ENCODE measurements at regions not wholly inside any gene's neighbourhood (a gene's known extent, or its start where the extent isn't known, plus 50 kb on each side); places are given as distances from the start of the nearest gene placed in this dataset.

DNA sequence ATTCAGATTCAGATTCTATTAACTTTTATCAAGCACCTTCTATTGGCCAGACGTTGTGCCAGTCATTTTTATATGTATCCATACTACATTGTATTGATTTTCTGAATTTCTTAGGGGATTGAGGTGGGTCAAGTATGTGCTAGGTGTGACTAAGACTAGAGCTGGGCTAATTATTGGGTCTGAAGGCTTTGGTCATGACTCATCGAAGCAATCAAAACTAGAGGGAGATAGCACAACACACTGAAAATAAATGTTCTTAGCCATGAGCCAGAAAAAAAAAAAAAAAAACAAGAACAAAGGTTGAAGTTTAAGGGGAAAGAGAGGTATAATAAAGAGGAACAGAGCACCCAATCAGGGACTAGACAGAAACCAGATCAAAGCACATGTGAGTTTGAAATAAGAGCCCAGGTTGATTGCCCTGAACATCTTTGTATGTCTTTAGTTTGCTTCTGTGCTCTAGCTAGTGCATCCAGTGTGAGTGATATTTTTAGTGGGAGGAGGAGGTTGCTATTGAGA is 171.6 kb upstream of the FOXP2 start:
- H3K9me3 ChIP-seq (ENCODE audit: control insufficient read depth in 4 of 4, low read length in 3 of 4): no peaks in the 10 kb centered on the region
- H3K4me1 ChIP-seq (ENCODE audit: control insufficient read depth in 4 of 4, insufficient read depth in 4 of 4, low read length in 3 of 4): peaks cover 0 to 4% (median 1%) of the 10 kb centered on the region in 4 donors
- no peak for TF ChIP-seq YY1 (IDR thresholded peaks at IDR 0.05)
- no peak for TF ChIP-seq TAF1 (conservative IDR thresholded peaks at IDR 0.05)
- no peak for TF ChIP-seq HNF4A (conservative IDR thresholded peaks at IDR 0.05)
- no peak for TF ChIP-seq RXRA (IDR thresholded peaks at IDR 0.05)
- TF ChIP-seq FOXA1 (IDR thresholded peaks at IDR 0.05): no peak
- TF ChIP-seq, protein P1, sequence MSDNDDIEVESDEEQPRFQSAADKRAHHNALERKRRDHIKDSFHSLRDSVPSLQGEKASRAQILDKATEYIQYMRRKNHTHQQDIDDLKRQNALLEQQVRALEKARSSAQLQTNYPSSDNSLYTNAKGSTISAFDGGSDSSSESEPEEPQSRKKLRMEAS (IDR thresholded peaks at IDR 0.05): no peak
- no peak for TF ChIP-seq SP1 (IDR thresholded peaks at IDR 0.05)
- no peak for TF ChIP-seq JUND (IDR thresholded peaks at IDR 0.05)
- TF ChIP-seq, protein P2, sequence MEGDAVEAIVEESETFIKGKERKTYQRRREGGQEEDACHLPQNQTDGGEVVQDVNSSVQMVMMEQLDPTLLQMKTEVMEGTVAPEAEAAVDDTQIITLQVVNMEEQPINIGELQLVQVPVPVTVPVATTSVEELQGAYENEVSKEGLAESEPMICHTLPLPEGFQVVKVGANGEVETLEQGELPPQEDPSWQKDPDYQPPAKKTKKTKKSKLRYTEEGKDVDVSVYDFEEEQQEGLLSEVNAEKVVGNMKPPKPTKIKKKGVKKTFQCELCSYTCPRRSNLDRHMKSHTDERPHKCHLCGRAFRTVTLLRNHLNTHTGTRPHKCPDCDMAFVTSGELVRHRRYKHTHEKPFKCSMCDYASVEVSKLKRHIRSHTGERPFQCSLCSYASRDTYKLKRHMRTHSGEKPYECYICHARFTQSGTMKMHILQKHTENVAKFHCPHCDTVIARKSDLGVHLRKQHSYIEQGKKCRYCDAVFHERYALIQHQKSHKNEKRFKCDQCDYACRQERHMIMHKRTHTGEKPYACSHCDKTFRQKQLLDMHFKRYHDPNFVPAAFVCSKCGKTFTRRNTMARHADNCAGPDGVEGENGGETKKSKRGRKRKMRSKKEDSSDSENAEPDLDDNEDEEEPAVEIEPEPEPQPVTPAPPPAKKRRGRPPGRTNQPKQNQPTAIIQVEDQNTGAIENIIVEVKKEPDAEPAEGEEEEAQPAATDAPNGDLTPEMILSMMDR (IDR thresholded peaks at IDR 0.05; ENCODE audit: low read depth, low read length, missing input control): no peak
- TF ChIP-seq ZBTB33 (IDR thresholded peaks at IDR 0.05): no peak
- TF ChIP-seq RAD21 (IDR thresholded peaks at IDR 0.05): no peak
- TF ChIP-seq HNF4G (IDR thresholded peaks at IDR 0.05): no peak
- TF ChIP-seq REST (IDR thresholded peaks at IDR 0.05): no peak
- H3K4me3 ChIP-seq (ENCODE audit: low read depth in 1 of 3, low read length in 3 of 3): no peak overlapping the region
- H3K27ac ChIP-seq (ENCODE audit: low read depth in 1 of 2, low read length in 2 of 2): no peak overlapping the region
- DNase-seq (ENCODE audit: low spot score): no peak
- H3K27me3 ChIP-seq (ENCODE audit: control insufficient read depth in 4 of 4, insufficient read depth in 4 of 4, low read length in 3 of 4): no peaks in the 10 kb centered on the region
- no peaks in the 10 kb centered on the region for H3K36me3 ChIP-seq (ENCODE audit: control insufficient read depth in 4 of 4, insufficient read depth in 3 of 4, low read depth in 1 of 4, low read length in 3 of 4)
- WGBS: 62% methylated on average over 2 of the region's 2 CpGs
- no peak overlapping the region for H3K9ac ChIP-seq (ENCODE audit: low read depth in 1 of 2, low read length in 2 of 2)

DNA sequence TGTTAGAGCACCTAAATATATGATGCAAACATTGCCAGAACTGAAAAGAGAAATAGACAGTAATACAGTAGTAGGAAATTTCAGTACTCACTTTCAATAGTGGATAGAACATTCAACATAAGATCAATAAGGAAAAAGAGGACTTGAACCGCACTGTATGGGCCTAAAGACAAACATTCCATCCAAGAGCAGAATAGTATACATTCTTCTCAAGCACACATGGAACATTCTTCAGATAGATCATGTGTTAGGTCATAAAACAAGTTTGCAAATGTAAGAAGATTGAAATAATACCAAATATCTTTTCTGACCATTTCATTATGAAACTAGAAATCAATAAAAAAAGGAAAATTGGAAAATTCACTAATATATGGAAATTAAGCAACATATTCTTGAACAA is 185.4 kb upstream of the FOXP2 start:
- Histone ChIP-seq H3K36me3 (ENCODE audit: control insufficient read depth in 4 of 4, insufficient read depth in 3 of 4, low read depth in 1 of 4, low read length in 3 of 4) (no peaks in the 10 kb centered on the region), H3K9ac (ENCODE audit: low read depth in 1 of 2, low read length in 2 of 2) (no peak overlapping the region), H3K9me3 (ENCODE audit: control insufficient read depth in 4 of 4, low read length in 3 of 4) (no peaks in the 10 kb centered on the region), H3K27me3 (ENCODE audit: control insufficient read depth in 4 of 4, insufficient read depth in 4 of 4, low read length in 3 of 4) (no peaks in the 10 kb centered on the region), H3K4me3 (ENCODE audit: low read depth in 1 of 3, low read length in 3 of 3) (no peak overlapping the region), H3K4me1 (ENCODE audit: control insufficient read depth in 4 of 4, insufficient read depth in 4 of 4, low read length in 3 of 4) (no peaks in the 10 kb centered on the region), H3K27ac (ENCODE audit: low read depth in 1 of 2, low read length in 2 of 2) (no peak overlapping the region)
- 90% methylated on average over 1 of the region's 1 CpG for WGBS
- no peak for DNase-seq (ENCODE audit: low spot score)
- no peak for TF ChIP-seq EGR1 (IDR thresholded peaks at IDR 0.05; ENCODE audit: low read depth in 2 of 2)
- no peak for TF ChIP-seq NR2F2 (IDR thresholded peaks at IDR 0.05)
- no peak for TF ChIP-seq ATF3 (IDR thresholded peaks at IDR 0.05)
- no peak for TF ChIP-seq TAF1 (conservative IDR thresholded peaks at IDR 0.05)
- TF ChIP-seq ZBTB33 (IDR thresholded peaks at IDR 0.05): no peak
- TF ChIP-seq HNF4A (conservative IDR thresholded peaks at IDR 0.05): no peak
- TF ChIP-seq, protein P1 (IDR thresholded peaks at IDR 0.05): no peak
- TF ChIP-seq JUND (IDR thresholded peaks at IDR 0.05): no peak
- no peak for TF ChIP-seq HNF4G (IDR thresholded peaks at IDR 0.05)
- TF ChIP-seq RAD21 (IDR thresholded peaks at IDR 0.05): no peak
- no peak for TF ChIP-seq SP1 (IDR thresholded peaks at IDR 0.05)
- TF ChIP-seq YY1 (IDR thresholded peaks at IDR 0.05): no peak
- no peak for TF ChIP-seq FOXA2 (IDR thresholded peaks at IDR 0.05)
- TF ChIP-seq RXRA (IDR thresholded peaks at IDR 0.05): no peak
- TF ChIP-seq, protein P2 (IDR thresholded peaks at IDR 0.05; ENCODE audit: low read depth, low read length, missing input control): no peak

Measured in liver (tissue), 8 donors.